ENCODE measurements at regions not wholly inside any gene's neighbourhood (a gene's known extent, or its start where the extent isn't known, plus 50 kb on each side); places are given as distances from the start of the nearest gene placed in this dataset.

DNA sequence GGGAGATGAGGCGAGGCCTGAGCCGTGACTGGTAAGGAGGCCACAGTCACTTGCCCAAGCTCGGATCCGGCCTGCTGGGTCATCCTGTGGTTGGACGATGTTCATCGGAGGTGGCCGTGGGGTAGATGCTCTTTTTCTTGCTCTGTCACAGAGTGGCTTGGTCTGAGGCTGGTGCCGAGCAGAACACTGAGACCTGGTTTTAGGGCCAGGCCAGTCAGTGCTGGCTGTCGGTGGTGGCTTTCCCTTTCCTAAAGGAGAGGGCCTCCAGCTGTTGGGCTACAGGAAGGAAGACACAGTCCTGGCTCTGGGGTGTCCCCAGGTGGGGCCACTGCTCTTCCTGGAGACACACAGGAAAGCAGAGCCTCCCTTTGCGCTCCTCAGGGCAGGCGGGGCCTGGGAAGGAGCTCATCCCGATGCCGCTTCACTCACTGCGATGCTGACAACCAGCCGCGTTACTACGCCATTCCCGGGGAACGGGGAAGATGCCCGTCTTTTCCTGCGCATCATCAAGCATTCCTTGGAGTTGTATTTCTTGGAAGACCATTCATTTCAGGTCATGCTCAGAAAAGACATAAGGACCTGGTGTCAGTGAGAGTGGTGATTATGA lies 254.8 kb upstream of the IRX4 start:
- DNase-seq, result no peak

DNA sequence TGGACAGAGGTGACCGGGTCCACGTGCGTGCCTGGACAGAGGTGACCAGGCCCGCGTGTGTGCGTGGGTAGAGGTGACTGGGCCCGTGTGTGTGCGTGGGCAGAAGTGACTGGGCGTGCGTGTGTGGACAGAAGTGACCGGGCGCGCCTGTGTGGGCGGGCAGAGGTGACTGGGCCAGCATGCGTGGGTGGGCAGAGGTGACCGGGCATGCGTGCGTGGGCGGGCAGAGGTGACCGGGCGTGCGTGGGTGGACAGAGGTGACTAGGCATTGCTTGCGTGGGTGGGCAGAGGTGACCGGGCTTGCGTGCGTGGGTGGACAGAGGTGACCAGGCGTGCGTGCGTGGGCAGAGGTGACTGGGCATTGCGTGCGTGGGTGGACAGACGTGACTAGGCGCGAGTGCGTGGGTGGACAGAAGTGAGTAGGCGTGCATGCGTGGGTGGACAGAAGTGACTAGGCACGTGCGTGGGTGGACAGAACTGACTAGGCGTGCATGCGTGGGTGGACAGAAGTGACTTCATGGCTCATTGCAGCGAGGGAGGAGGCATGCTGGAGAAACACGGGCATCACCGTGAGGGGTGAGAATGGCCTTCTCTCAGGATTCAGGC lies 254.1 kb upstream of the IRX4 start:
- DNase-seq, result no peak

DNA sequence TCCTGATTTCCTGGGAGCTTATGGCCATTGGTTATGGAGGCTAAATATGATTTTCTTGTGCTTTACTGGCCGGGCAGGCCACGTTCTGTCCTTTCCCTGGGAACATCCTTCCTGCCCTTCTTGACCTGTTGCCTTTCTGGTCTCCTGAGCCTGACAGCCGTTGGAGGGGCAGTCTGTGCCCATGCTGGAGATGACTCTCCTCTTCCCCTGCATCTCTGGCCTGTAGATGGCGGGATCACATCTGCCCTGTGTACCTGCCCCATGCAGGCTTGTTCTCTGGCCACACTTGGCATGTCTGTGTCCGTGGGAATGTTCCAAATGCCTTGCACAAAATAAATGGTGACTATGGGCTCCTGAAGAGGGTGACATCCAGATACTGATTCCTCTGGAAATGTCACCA lies 253.1 kb upstream of the IRX4 start:
- DNase-seq, result no peak

DNA sequence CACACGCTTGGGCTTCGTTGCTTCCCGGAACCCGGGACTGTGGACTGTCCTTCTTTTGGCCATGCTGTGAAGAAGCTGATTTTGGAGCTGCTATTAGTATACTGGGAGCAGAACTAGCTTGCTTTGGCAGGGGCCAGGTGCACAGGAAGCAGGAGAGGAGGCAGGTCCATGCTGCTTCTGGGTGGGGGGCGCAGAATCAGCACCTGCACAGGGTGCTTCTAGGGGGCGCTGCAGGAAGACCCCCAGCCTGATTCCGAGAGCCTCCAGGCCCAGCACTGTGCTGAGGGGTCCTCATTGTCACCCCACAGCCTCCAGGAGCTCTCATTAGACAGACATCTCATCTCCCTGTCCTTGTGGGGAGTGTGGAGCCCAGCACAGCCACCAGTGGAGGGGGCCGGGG lies 252.6 kb upstream of the IRX4 start:
- no peak for DNase-seq

DNA sequence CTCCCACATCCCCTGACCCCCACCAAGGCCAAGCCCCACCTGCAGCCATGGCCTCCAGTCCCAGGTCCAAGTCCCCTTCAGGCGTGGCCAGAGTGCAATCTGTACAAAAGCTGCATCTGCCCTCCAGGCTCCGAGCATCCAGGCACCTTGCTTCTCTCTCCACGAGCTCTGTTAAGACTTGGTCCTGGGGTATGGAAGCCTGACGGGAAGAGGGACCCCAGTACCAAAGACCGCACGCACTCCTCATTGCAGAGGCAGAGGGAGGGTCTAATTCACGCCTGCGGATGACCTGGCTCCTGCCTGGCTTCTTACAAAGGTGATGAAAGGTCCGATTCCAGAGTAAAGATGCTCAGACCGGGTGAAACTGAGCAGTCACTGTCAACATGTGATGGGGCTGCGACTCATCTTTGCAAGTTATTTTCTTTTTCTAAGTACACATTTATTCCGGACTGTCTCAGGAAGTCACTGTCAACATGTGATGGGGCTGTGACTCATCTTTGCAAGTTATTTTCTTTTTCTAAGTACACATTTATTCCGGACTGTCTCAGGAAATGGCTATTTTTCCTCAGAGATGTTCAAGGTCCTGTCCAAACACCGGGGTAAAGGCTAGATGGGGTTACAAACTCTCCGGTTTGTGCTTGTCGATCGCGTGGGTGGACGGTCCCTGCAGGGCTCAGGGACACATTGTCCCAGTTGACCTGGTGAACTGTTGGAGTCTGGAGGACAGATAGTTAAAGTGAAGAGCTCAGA lies 252.0 kb upstream of the IRX4 start:
- DNase-seq, result no peak

DNA sequence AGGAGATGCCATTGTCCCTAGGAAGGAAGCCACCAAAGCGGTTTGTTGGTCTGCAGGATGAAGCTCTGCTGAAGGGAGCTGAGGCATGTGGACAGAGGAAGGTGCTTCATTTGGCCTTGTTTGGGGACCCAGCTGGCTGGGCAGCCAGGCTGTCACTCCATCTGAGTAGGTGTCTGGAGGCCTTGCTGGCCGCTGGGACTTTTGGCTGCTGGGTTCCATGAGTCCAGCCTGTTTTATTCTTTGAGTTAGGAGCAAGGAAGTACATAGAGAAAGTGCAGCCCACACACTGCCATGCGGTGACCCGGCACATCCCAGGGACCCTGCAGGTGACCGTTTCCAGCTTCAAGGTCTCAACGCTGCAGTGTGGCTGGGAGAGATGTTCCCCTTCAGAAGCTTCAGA lies 251.2 kb upstream of the IRX4 start:
- DNase-seq, result no peak

DNA sequence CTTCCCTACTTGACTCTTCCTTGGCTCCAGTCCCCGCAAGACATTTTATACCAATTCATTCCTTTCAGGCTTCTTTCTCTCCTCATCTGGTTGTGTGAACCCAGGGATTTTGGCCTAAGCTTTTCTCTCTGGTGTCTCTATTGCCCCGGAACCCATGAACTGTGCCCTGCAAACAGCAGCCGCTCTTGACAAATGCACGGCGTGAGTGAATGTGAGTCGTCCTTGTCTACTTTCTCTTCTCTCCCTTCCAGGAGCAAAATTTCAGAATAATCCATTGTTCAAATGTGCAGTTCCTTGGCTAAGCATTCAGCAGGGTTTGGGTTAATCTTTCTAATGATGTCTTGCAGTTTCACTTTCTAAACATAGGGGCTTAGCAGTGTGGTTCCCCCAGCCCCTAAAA lies 250.4 kb upstream of the IRX4 start:
- DNase-seq, result no peak

DNA sequence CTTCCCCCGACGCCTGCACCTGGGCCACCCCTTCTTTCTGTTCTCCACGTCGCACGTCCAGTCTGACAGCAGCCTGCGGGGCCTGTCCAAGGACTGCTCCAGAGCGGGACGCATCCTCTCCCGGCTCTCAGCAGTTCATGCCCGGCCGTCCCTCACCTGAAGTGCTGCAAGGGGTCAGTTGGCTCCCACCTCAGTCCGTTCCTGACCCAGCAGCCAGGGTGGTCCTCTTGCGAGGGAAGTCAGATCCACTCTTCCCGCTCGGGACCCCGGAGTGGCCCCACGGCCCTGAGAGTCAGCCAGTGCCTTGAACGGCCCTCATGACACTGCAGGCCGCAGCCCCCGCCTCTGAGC lies 249.7 kb upstream of the IRX4 start:
- no peak for DNase-seq

DNA sequence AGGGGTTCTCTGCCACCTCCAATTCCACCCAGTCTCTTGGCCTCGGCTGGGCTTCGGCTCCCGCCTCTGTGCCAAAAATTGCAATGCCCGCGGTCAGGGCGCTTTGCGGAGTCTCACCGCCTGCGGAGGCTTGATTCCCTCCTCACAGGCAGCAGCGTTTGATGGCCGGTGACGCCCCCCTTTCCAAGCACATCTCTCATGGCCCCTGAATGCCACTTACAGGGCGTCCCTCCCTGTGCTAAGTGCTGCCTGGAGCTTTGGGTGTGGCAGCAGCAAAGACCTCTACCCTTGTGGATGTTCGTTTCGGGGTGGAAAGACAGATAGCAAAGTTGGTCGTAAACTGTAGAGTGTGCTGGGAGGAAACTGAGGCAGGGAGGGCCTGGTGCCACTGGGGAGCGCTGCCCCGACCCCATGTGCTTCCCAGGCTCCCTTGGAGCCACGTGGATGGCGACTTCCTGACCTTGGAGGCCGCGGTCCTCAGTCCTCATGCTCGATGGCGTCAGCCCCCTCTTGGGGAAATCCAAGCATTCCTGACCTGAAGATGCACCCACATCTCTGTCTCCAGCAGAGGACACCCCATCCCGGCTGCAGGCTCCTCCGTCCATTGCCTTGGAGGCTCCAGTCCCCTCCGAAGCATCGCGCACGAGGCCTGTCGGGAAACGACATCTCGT lies 249.2 kb upstream of the IRX4 start:
- no peak for DNase-seq

DNA sequence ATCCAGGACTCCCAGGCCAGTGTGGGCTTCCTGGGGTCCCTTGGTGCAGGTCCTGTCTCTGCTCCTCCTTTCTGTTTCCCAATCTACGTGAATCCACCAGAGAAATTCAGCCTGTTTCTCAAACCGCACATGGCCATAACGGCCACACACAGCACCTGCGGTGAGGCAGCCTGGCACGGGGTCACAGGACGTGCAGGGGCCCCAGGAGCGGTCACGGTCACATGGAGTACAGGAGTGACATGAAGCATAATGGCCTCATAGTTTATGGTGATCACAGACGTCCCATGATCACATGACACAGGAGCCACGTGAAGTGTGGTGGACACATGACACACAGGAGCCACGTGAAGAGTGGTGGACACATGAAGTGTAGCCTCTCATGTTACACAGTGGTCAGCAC lies 248.5 kb upstream of the IRX4 start:
- DNase-seq, result no peak

DNA sequence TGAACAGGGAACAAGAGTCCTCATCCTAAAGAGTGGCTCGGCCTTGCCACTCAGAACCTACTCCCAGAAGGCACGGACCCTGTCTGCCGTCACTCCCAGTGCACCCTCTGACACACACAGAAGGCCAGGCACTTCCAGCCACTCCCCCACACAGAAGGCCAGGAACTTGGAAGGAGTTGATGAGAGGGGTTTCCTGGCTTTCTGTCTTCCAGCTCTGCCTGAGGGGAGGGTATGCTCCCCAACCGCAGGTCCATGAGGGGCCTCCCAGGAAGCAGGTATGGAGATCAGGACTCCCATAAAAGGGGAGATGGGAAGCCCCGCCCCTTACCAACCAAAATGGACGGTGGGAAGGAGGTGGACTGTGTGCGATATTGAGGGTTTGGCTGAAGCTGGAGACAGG lies 247.6 kb upstream of the IRX4 start:
- DNase-seq, result no peak

DNA sequence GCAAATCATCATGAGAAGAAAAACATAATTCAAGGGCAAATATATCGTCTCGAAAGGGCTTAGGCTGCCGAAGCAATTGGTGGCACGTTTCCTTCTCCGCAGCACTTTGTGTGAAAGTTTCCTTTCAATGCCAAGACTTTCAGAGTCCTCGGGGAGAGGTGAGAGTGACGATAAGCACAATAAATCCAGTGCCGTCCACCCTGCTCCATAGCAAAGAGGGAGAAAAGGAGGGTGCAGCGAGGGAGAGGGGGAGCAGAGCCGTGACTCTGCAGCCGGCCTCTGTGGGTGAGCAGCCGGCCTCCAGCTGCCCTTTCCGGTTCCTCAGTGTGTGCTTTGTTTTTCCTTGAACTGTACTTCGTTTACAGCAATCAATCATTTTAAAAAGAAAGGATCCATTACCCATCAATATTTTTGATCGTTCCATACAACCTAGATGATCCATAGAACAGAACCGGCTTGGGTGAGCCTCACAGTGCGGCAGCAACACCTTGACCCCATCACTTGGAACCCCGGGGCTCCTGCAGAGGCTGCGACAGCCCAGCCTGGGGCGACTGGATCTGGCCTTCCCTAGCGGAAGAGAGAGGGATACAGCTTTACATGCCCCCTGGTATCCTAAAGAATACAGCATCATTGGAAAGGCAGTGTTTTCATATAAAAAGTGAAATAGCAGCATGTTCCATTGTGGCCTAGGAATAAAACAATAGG lies 247.0 kb upstream of the IRX4 start:
- DNase-seq, result no peak

DNA sequence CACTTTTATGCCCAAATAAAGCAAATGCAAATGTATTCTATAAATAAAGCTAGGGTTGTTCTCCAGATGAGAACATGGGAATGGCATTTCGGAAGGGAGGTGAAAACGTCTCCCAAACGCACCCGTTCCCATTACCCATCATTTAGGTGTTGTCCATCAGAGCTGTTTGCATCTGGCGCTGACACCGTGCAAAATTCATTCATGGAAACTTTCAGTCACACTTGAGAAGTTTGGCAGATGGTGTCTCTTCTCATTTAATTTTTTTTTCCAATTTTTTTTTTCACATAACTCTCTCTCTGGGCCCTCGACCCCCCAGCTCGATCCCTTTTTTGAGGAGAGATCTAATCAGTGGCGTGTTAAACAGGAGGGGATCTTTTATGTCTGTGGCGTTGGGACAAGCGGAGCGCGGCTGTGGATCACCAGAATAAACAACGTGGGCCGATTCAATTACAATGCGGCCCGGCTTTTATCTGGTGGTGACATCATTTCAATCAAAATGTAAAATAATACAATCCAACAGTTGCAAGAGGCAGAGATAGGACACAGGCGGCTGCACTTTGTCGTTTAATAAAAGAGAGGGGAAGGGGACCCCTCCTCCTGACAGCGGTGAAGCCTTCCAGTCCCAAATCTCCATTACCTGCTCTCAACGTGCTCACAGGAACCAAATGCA lies 246.1 kb upstream of the IRX4 start:
- DNase-seq, result no peak

DNA sequence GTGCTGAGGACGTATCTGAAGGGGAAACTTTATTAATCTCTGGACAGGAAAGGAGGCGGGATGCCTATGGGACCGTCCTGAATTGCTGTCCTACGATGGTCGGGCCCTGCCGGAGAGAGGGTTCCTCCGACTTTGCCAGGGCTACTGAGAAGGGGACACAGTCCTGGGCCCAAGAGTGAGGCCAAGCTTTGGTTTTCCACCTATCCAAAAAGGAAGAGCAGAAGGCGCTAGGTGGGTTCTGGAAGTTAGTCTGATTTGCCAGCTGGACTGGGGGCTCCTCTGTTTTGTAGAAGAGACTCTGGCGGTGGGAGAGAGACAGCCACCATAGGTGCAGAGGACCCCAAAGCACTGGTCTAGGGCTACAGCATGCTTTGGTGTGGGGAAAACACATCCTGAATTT lies 243.8 kb upstream of the IRX4 start:
- no peak for DNase-seq

DNA sequence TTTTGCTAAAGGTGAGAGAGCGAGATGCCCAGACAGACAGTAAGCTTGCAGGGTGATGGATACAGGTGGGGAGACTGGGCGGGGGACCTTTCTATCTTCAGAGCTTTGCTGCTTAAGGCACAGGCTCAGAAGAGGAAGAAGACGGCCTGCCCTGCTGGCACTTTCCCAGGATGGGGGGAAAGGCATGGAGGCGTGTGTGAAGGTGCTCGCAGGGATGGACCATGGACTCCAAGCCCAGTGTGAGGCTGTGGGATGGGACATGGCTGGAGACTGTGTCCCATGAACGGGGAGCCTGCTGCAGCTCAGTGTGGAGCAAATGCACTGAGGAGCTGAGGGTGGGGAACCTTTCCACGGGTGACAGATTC lies 243.2 kb upstream of the IRX4 start:
- DNase-seq, result no peak

DNA sequence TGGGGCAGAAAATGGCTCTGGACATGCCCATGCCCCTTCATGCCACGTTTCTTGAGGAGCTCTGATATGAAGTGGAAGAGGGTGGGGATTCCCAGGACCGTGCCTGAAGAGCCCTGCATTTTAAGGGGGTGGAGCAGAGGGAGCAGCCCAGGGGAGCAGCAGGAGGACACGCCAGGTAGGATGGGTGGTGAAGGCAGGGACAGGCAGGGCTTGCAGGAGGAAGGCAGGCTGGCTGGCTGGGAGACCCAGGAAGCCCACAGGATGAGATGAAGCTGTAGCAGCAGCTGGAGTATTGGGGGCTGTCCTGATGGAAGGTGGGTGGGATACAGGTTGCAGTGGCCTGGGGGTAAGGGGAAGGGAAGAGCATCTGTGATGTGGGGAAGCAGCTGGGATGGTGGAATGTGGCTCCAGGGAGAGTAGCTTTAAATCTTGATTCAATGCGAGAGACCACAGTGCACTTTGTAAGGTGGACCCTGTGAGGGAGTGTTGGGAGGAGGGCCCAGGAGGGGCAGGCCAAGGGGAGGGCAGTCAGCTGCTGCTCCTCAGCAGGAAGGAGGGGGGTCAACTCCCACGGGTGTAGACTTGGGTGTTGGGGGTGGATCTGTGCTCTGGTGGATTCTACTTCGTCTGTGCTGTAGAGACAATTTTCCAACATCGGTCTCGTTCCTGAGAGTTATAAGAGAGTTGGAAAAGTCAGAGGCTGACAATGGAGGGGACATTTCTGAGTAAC lies 242.6 kb upstream of the IRX4 start:
- DNase-seq, result no peak

DNA sequence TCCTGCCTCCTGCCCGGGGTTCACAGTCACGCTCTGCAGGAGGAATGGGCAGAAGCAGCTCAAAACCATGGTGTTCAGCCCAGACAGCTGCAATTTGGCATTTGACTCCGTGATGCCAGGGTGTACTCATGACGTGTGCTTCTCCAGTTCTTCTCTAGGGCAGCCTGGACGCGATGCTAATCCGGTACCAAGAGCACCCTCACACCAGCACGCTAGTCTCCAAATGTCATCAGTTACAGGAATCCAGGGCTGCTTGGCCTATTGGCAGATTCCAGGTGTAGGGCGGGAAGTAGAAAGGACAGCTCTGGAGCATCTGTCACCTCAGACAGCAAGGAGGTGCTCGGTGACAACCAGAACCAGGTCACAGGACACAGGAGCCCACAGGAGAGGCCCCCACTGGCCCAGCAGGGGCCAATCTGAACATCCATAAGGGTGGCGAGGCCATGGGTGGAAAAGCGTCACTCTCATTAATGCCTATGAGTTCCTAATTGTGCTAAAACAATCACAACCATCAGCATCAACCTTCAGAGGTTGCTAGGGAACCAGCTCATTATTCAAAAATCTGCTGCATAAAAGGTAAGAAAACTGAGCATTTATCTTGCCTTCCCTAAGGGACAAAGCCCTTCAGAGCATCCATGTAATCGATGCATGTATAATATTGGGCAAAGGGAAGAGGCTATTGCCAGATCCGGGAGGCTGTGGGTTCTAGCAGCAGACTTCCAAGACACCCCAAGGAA lies 241.9 kb upstream of the IRX4 start:
- no peak for DNase-seq

DNA sequence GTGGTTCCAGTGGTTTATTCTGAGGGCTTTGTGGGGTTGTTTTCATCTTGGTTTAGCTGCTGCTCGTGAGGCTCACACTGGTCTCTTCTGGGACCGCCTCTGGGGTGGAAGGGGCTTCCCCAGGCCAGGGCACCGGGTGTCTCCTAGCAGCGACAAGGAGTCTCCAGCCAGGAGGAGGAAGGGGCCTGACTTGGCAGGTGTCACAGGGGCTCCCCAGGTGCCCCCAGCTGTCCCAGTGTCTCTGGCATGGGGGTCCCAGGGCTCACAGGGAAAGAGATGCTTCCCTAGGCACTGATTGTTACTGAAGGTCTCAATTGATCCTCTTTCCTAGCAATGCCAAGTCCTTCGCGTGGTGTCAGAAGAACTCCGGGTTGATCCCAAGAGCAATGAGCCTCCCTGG lies 241.1 kb upstream of the IRX4 start:
- no peak for DNase-seq

DNA sequence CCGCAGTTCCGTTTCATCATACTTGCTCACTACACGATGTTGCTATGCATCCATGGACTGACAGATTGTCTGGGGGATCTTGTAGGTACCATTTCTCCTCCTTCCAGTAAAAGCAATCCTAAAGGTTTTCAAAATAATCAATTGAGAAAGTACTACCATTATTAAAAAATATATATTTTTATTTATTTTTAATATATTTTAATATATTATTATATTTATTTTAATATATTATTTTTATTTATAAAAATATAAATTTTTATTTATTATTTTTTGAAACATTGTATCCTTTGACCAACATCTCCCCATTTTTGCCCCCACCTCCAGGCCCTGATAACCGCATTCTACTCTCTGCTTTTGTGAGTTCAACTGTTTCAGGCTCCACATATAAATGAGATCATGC lies 237.6 kb upstream of the IRX4 start:
- DNase-seq, result no peak

DNA sequence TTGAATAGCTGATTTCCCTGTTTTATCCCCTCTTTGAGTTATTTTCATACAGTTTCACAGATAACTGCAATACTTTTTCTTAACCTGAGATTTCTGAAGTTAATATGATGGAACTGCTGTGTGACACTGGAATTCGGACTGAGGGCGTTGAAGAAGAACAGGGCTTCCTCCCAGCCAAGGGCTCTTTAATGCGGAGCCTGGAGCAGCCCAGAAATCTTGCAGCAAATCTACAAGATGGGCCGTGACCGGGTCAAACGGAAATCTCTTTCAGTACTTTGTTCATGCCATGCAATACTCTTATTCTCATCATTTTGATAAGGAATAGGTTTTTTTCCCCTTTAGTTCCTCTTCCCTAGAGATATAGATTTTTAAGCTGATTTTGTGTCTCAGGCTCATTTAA lies 236.8 kb upstream of the IRX4 start:
- no peak for DNase-seq

DNA sequence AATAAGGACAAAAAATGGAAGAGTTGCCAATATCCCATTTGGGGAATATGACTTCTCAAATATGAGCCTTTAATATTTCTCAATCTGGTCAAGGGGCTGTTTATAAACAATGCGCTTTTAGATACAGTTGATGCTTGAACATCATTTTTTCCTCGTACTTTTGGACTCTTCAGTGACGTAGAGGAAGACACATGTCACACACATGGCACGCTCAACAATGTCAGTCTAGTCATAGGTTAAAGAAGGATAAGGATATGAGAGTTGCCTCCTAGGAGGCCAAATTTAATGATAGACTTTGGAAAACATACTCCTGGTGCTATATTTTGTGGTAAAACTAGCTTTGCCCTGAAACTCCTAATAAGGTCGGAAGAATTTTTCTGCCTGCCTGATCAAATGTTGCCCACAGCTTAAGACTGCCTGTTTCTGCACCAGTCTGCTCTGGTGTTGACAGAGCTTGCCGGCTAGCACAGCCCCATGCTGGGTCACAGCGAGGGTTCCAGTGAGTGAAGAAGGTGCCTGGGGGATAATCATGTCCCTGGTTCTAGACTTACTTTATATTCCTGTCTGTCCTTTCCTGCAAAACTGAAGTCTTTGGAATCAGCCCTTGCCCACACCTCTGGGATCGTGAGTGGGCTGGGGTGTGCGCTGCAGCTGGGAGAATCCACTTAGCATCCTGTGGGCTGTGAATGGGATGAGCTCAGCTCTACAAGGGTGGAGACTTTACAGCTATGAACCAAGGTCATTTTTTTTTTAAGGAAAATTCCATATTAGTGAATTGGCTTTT lies 230.8 kb upstream of the IRX4 start:
- no peak for DNase-seq

All from CD4-positive, alpha-beta T cell treated with Interleukin-17A for 4 hours (primary cell).